Esophagus squamous epithelium (tissue), 5 donors: ENCODE measurements at regions not wholly inside any gene's neighbourhood (a gene's known extent, or its start where the extent isn't known, plus 50 kb on each side); places are given as distances from the start of the nearest gene placed in this dataset.

Experiments
- DNase-seq: peaks from one replicate; lab custom pipeline; 2025; lab: John Stamatoyannopoulos, UW
- H3K27ac ChIP-seq, 4 donors: fragments of 200-600 bp; sonication (generic); one replicate each; pipeline ENCODE4 v1.5.1; 2016 to 2019; ENCODE audit warnings: mild to moderate bottlenecking in 1 of 4
- H3K27me3 ChIP-seq, 4 donors: fragments of 200-600 bp; sonication (generic); 1 replicate in 3 of 4; 2 replicates in 1 of 4; pipeline versions ENCODE4 v1.5.1 to v1.6.0; 2017 to 2021; ENCODE audit warnings: antibody characterized with exemption in 1 of 4
- H3K36me3 ChIP-seq, 3 donors: fragments of 200-600 bp; sonication (generic); one replicate each; pipeline ENCODE4 v1.5.1; 2016 to 2019
- H3K4me1 ChIP-seq, 3 donors: fragments of 200-600 bp; sonication (generic); one replicate each; pipeline ENCODE4 v1.5.1; 2017 to 2019
- H3K4me3 ChIP-seq, 4 donors: fragments of 200-600 bp; sonication (generic); 1 replicate in 3 of 4; 2 replicates in 1 of 4; pipeline ENCODE4 v1.5.1; 2016 to 2019; ENCODE audit warnings: mild to moderate bottlenecking in 2 of 4, moderate library complexity in 1 of 4
- H3K9me3 ChIP-seq, 3 donors: fragments of 200-600 bp; sonication (generic); one replicate each; pipeline ENCODE4 v1.5.1; 2016 to 2019
- CTCF ChIP-seq, 6 experiments: fragments of 450-650 bp in 4 of 6; fragments of 200-600 bp in 2 of 6; sonication (generic) in 2 of 6; IDR thresholded peaks; one replicate each; pipeline ENCODE4 v1.5.1; 2016 to 2019; ENCODE audit warnings: antibody characterized with exemption in 6 of 6, mild to moderate bottlenecking in 4 of 6, moderate library complexity in 4 of 6
- POLR2A ChIP-seq, 4 donors: fragments of 450-650 bp; IDR thresholded peaks; one replicate each; pipeline ENCODE4 v1.6.1; 2017; ENCODE audit warnings: antibody characterized with exemption in 4 of 4, mild to moderate bottlenecking in 4 of 4, moderate library complexity in 3 of 4
- WGBS, 2 donors: methylation state at CpG; one replicate each; pipeline ENCODE4 v1.1.5; 2018; 5-methylcytosine and 5-hydroxymethylcytosine counted together
- intact Hi-C: fragments of 100-400 bp; cut with DNase I; formaldehyde crosslinking; loops from one replicate; pipeline ENCODE4 v1.15.0; 2022
- donor health status: DM: yes; HTN: yes; CAD: no.

DNA sequence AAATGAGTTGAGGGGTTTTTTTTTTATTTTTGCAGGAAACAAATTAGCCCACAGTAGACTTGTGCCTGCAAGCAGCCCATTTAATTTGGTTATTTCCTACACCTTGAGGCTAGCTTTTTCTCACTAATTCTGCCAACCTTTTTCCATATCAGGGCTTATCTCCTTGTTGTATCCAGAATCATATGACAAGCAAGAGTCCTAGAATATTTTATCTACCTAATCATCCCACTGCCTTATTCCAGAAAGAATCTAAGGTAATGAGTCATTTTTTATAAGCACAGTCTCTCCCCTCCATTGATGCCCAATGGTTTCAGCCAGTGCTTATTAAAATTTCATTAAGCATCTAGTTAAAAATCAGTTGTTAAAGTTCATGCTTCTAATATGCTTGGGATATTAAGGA lies 324.1 kb downstream of the BARHL2 start:
- TF ChIP-seq CTCF (IDR thresholded peaks at IDR 0.05) (no peak), POLR2A (IDR thresholded peaks at IDR 0.05) (no peak)
- Histone ChIP-seq H3K27ac (no peak overlapping the region), H3K4me1 (no peaks in the 10 kb centered on the region), H3K27me3 (no peaks in the 10 kb centered on the region), H3K36me3 (no peaks in the 10 kb centered on the region), H3K4me3 (no peak overlapping the region), H3K9me3 (no peaks in the 10 kb centered on the region)
- intact Hi-C loops, result no loop called here
- no peak for DNase-seq

DNA sequence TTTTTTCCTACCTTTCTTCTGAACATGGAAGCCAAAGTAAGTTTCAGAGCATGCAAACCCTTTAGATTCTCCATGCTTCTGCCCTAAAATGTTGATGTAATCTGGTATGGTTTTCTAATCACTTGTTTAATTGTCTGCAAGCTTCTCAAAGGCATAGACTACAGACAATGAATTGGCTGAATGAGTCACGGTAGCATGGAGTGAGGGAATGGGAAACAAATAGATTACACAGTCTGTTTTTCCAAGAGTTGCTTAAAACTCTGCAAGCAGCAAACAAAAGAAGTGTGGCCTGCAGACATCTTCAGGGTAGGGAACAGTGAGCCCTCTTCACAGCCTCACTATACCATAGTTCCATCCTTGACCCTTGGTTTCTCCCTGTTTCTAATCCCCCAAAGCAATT lies 326.0 kb downstream of the BARHL2 start:
- intact Hi-C loops, result no loop called here
- Histone ChIP-seq H3K27me3 (no peaks in the 10 kb centered on the region), H3K9me3 (no peaks in the 10 kb centered on the region), H3K4me1 (no peaks in the 10 kb centered on the region), H3K36me3 (no peaks in the 10 kb centered on the region), H3K27ac (no peak overlapping the region), H3K4me3 (no peak overlapping the region)
- TF ChIP-seq CTCF (IDR thresholded peaks at IDR 0.05) (no peak), POLR2A (IDR thresholded peaks at IDR 0.05) (no peak)
- DNase-seq, result no peak
- 38 to 45% methylated on average over 1 of the region's 1 CpG for WGBS, 2 donors

DNA sequence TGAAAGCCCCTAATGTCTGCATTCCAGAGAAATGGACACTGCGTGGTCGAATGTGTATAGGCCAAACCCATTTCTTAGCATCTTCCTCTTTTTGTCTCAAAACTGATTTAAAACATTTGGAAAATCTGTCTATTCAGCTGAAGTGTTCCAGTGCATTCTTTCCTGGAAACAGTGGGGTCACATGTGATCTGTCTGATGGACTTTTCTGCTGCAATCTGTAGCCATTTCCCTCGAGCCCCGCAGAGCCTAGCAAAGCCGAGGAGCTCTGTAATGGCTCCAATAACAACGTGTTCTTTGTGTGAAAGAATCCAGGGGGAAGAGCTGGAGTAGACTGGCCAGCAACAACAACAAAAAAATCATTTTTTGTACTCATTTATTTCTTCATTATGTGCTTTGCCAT lies 329.3 kb downstream of the BARHL2 start:
- Histone ChIP-seq H3K27ac (no peak overlapping the region), H3K36me3 (no peaks in the 10 kb centered on the region), H3K4me1 (no peaks in the 10 kb centered on the region), H3K27me3 (no peaks in the 10 kb centered on the region), H3K4me3 (no peak overlapping the region), H3K9me3 (no peaks in the 10 kb centered on the region)
- no peak for DNase-seq
- WGBS, 2 donors, result 67 to 71% methylated on average over 6 of the region's 6 CpGs
- TF ChIP-seq CTCF (IDR thresholded peaks at IDR 0.05), result no peak
- TF ChIP-seq POLR2A (IDR thresholded peaks at IDR 0.05), result no peak
- intact Hi-C loops, result no loop called here

GRCh38 chr1:90386899-90387720 lies 330.0 kb downstream of the BARHL2 start:
- TF ChIP-seq CTCF (IDR thresholded peaks at IDR 0.05) (no peak), POLR2A (IDR thresholded peaks at IDR 0.05) (no peak)
- 74 to 78% methylated on average over 3 of the region's 3 CpGs for WGBS, 2 donors

GRCh38 chr1:90384193-90384592 lies 332.9 kb downstream of the BARHL2 start:
- WGBS, 2 donors, result 80 to 82% methylated on average over 5 to 6 of the region's 6 CpGs
- intact Hi-C loops, result no loop called here
- no peaks in the 10 kb centered on the region for H3K36me3 ChIP-seq

More at GRCh38 chr1:90386899-90387720, 330.0 kb downstream of the BARHL2 start:
- intact Hi-C loops, result no loop called here
- Histone ChIP-seq H3K4me1 (no peaks in the 10 kb centered on the region), H3K27me3 (no peaks in the 10 kb centered on the region), H3K27ac (no peak overlapping the region), H3K36me3 (no peaks in the 10 kb centered on the region), H3K9me3 (no peaks in the 10 kb centered on the region), H3K4me3 (no peak overlapping the region)
- no peak for DNase-seq

More at GRCh38 chr1:90384193-90384592, 332.9 kb downstream of the BARHL2 start:
- TF ChIP-seq POLR2A (IDR thresholded peaks at IDR 0.05), result no peak
- TF ChIP-seq CTCF (IDR thresholded peaks at IDR 0.05), result no peak
- Histone ChIP-seq H3K4me1 (no peaks in the 10 kb centered on the region), H3K27me3 (no peaks in the 10 kb centered on the region), H3K27ac (no peak overlapping the region), H3K9me3 (no peaks in the 10 kb centered on the region), H3K4me3 (no peak overlapping the region)
- DNase-seq, result no peak
